Small intestine (tissue), 7 donors: ENCODE measurements at regions not wholly inside any gene's neighbourhood (a gene's known extent, or its start where the extent isn't known, plus 50 kb on each side); places are given as distances from the start of the nearest gene placed in this dataset.

Experiments
- DNase-seq, 2 donors: peaks; one replicate each; pipeline versions ENCODE4 v3.0.0 to v3.0.0-alpha.2; 2013
- FAIRE-seq: peaks from 2 replicates; lab custom pipeline; 2012; peaks lifted over from hg19 to GRCh38; lab: Jason Lieb, UNC
- H3K27ac ChIP-seq, 3 donors: one replicate each; pipeline ENCODE4 v1.5.1; 2013; ENCODE audit warnings: low read length in 2 of 3, mild to moderate bottlenecking in 2 of 3, control low read depth in 1 of 3, inconsistent platforms in 1 of 3, low read depth in 1 of 3, moderate library complexity in 1 of 3
- H3K27me3 ChIP-seq, 3 donors: one replicate each; pipeline ENCODE4 v1.6.1; 2013; ENCODE audit warnings: low read length in 3 of 3, inconsistent platforms in 1 of 3; ENCODE audit not compliant: control insufficient read depth in 3 of 3, insufficient read depth in 3 of 3
- H3K36me3 ChIP-seq, 3 donors: one replicate each; pipeline ENCODE4 v1.6.1; 2013; ENCODE audit warnings: low read length in 3 of 3, inconsistent platforms in 1 of 3, low read depth in 1 of 3, mild to moderate bottlenecking in 1 of 3, moderate library complexity in 1 of 3; ENCODE audit not compliant: control insufficient read depth in 3 of 3, insufficient read depth in 2 of 3
- H3K4me1 ChIP-seq, 3 donors: one replicate each; pipeline ENCODE4 v1.6.1; 2013; ENCODE audit warnings: low read length in 2 of 3, inconsistent platforms in 1 of 3, low read depth in 1 of 3, mild to moderate bottlenecking in 1 of 3, moderate library complexity in 1 of 3; ENCODE audit not compliant: control insufficient read depth in 3 of 3, insufficient read depth in 2 of 3
- H3K4me3 ChIP-seq, 3 donors: one replicate each; pipeline ENCODE4 v1.5.1; 2013; ENCODE audit warnings: low read length in 3 of 3, control low read depth in 1 of 3, inconsistent platforms in 1 of 3, low read depth in 1 of 3, mild to moderate bottlenecking in 1 of 3, moderate library complexity in 1 of 3
- H3K9me3 ChIP-seq, 2 donors: one replicate each; pipeline ENCODE4 v1.6.1; 2013; ENCODE audit warnings: low read depth in 1 of 2, low read length in 1 of 2; ENCODE audit not compliant: control insufficient read depth in 2 of 2, insufficient read depth in 1 of 2
- WGBS, 3 donors: extraction: QIAGEN DNeasy Blood & Tissue Kit; methylation state at CpG; one replicate each; pipeline ENCODE4 v1.1.7; 2013; 5-methylcytosine and 5-hydroxymethylcytosine counted together
- donor health status: healthy with polysubstance abuse.
- donor health status: control.
- donor health status: control.
- donor health status: Bipolar disorder and iron deficiency.
- donor health status: healthy.

DNA sequence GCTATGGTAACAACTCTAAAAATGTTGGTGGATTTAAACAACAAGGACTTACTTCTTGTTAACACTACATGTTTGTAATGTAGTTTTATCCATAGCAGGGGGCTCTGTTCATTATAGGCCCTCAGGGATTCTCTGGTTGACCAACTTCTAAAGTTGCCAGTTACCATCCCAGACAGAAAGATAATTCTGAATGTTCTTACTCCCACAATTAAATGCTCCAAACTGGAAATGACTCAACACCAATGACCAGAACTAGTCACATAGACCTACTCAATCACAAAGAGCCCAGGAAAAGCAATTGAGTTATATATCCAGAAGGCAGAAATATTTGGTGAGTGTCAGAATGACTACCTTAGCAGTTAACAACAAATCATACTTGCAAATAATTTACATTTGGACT lies 199.3 kb upstream of the UMPS start:
- Histone ChIP-seq H3K4me3 (no peak overlapping the region), H3K27ac (no peak overlapping the region), H3K36me3 (no peaks in the 10 kb centered on the region), H3K4me1 (no peaks in the 10 kb centered on the region), H3K9me3 (no peaks in the 10 kb centered on the region), H3K27me3 (no peaks in the 10 kb centered on the region)
- FAIRE-seq, result no peak
- no peak for DNase-seq

DNA sequence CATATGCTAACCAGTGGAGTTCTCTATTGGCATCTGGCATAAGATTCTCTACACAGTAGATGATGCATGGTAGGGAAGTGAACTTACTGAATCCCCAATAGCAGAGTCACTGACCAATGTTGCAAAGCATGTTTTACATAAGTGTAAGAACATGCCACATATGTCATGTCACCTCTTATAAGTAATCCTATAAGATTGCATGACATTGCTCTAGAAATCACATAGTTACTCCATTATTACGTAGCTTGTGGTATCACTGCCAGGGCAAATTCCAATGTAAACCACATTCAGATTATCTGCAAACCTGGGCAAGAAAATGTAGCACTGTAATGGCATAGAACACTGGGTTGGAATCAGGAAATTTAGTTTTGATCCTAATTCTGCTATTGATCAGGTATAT lies 198.2 kb upstream of the UMPS start:
- H3K36me3 ChIP-seq, result no peaks in the 10 kb centered on the region
- no peaks in the 10 kb centered on the region for H3K9me3 ChIP-seq
- H3K4me1 ChIP-seq, result no peaks in the 10 kb centered on the region
- DNase-seq, result no peak
- no peak overlapping the region for H3K27ac ChIP-seq
- H3K4me3 ChIP-seq, result no peak overlapping the region
- no peaks in the 10 kb centered on the region for H3K27me3 ChIP-seq
- FAIRE-seq, result no peak
- WGBS, 3 donors, result 54 to 87% (median 68%) methylated on average over 1 of the region's 1 CpG

DNA sequence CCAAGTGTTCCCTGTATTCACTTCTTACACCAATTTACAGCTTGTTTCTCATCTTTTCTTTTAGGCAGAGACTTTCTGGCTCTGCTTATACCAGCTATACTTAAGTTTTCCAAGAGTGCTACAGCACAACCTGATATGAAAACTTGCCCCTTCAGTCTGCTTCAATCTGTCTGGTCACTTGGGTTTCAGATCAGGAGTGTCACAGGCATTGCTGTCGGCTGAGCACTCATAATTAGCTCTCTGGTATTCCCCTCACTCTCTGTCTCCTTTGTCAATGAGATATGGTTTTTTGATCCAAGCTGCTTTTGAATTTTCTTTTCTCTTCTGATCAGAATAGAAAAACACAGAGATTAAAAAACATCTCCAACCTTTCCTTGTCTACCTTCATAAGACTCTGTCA lies 194.9 kb upstream of the UMPS start:
- Histone ChIP-seq H3K27ac (no peak overlapping the region), H3K27me3 (peaks cover 0 to 8% (median 0%) of the 10 kb centered on the region in 3 donors), H3K9me3 (no peaks in the 10 kb centered on the region), H3K4me3 (no peak overlapping the region), H3K4me1 (no peaks in the 10 kb centered on the region), H3K36me3 (no peaks in the 10 kb centered on the region)
- 62 to 80% (median 63%) methylated on average over 1 of the region's 1 CpG for WGBS, 3 donors
- FAIRE-seq (no peak), DNase-seq (no peak)

DNA sequence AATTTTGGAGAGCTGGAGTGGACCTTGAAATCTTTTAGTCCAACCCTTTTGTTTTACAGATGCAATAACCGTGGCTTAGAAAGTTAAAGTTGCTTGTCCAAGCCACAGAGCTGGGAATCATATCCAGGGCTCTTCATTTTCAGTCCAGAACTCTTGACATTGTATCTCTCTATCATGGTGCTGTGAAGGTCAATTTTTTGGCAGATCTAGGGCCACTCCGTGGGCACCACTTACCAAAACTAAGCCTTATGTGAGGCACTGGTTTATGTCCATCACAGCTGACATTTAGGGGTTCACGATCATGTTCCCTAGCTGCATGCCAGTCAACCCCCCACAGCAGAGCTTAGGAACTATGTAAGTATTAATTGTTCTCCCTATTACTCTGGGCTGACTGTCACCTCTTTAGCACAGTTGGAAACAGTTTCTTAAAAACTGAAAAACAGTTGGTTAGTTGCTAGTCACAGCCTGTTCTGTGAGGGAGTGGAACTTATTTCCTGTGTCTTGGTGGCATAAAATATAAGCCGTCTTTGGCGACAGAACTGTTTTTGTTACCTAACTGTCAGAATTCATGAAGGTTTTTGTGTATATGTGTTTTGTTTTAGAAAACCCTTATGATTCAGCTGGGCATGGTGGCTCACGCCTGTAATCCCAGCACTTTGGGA lies 189.6 kb upstream of the UMPS start:
- no peaks in the 10 kb centered on the region for H3K36me3 ChIP-seq
- peaks cover 0 to 8% (median 0%) of the 10 kb centered on the region in 3 donors for H3K27me3 ChIP-seq
- H3K4me1 ChIP-seq, result no peaks in the 10 kb centered on the region
- H3K4me3 ChIP-seq, result no peak overlapping the region
- WGBS, 3 donors, result 81 to 86% (median 81%) methylated on average over 6 of the region's 6 CpGs
- FAIRE-seq (no peak), DNase-seq (no peak)
- no peaks in the 10 kb centered on the region for H3K9me3 ChIP-seq
- no peak overlapping the region for H3K27ac ChIP-seq

DNA sequence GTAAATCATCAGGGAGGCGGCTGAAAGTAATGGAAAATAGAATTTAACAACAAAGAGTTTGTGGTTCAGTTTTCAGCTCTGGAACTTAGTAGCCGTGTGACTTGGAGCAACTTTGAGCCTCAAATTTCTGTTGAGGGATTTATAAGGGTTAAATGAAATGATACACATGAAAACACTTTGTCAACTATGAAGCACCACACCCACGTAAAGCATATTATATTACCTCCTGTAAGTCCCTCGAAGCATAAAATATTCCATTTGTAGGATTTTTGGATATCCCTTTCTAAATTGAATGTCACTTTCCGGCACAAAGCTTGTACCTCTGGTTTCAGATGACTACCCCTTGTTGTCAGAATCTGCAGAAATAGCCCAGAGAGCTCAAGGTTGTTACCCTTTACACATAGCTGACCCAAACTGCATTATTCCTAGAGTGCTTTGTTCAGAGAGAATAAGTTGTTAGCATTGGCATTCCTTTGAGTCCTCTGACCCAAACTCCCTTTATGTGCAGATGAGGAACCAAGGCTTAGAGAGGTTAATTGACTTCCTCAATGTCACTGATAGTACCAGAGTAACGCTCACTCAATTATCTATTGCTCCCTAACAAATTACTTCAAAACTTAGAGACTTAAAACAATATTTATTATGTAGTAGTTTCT lies 187.9 kb upstream of the UMPS start:
- Histone ChIP-seq H3K27ac (no peak overlapping the region), H3K9me3 (no peaks in the 10 kb centered on the region), H3K4me1 (no peaks in the 10 kb centered on the region), H3K27me3 (peaks cover 0 to 5% (median 0%) of the 10 kb centered on the region in 3 donors), H3K4me3 (no peak overlapping the region), H3K36me3 (no peaks in the 10 kb centered on the region)
- FAIRE-seq (no peak), DNase-seq (no peak)
- WGBS, 3 donors, result 75 to 82% (median 79%) methylated on average over 6 of the region's 6 CpGs

DNA sequence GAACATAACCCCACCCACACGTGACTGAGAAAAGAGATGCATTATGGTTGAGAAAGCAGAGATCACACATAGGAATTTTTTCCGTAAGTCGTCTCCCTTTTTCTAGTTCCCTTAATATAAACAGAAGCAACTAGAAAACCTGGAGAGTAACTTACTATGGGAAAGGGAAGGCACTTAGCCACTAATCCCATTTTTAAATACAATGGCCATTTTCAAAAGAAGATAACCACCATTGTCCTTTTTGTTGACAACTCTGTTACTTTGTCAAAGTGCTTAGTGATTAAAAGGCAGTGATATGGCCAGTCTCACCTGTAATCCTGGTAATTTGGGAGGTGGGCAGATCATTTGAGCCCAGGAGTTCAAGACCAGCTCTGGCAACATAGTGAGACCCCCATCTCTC lies 184.4 kb upstream of the UMPS start:
- WGBS, 3 donors, result 80 to 89% (median 84%) methylated on average over 3 of the region's 3 CpGs
- Histone ChIP-seq H3K27ac (no peak overlapping the region), H3K4me3 (no peak overlapping the region), H3K4me1 (no peaks in the 10 kb centered on the region), H3K27me3 (no peaks in the 10 kb centered on the region), H3K36me3 (no peaks in the 10 kb centered on the region), H3K9me3 (no peaks in the 10 kb centered on the region)
- FAIRE-seq, result no peak
- no peak for DNase-seq

DNA sequence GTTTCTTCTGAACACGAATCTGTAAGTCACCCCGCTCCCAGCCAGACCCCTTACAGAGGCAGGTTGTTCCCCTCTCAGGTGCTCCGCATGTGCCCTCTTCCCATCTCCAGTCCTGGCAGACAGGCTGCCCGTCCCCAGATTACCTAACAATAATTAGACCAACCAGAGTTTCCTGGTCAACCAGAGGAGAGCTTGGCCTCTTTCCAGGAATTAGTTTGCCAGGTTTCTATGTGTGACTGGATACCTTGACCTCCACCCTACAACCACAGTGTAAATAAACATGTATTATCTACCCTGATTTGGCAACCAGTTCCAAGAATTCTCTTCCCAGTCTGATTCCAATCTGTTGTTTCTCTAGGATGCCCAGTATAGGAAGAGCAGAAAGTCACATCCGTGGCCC lies 178.0 kb upstream of the UMPS start:
- no peaks in the 10 kb centered on the region for H3K9me3 ChIP-seq
- WGBS, 3 donors, result 11 to 46% (median 31%) methylated on average over 5 of the region's 5 CpGs
- H3K4me3 ChIP-seq, result no peak overlapping the region
- H3K27ac ChIP-seq, result peak overlapping the region in 1 of 3 donors; percentile 76
- no peak for FAIRE-seq
- no peaks in the 10 kb centered on the region for H3K36me3 ChIP-seq
- peaks cover 0 to 5% (median 0%) of the 10 kb centered on the region in 3 donors for H3K4me1 ChIP-seq
- DNase-seq, result peak; percentile 66 to 92
- no peaks in the 10 kb centered on the region for H3K27me3 ChIP-seq

DNA sequence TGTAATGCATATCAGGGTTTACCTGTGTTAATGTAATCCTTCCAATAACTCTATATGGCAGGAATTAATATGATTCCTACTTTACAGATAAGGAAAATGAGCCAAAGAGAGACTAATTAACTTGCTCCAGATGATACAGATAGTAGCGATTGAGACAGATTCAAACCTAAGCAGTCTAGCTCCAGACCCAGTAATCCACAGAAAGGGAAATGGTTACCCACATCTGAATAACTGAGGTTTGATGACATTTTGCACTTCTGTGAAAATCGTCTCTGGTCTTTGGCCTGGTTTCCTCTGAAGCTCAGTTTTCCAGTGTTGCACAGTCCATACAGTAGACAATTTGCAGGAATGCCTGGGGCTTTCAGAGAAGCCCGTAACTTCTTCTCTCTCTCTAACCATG lies 177.1 kb upstream of the UMPS start:
- 45 to 73% (median 57%) methylated on average over 3 of the region's 3 CpGs for WGBS, 3 donors
- FAIRE-seq, result no peak
- Histone ChIP-seq H3K27me3 (no peaks in the 10 kb centered on the region), H3K4me3 (no peak overlapping the region), H3K36me3 (no peaks in the 10 kb centered on the region), H3K27ac (no peak overlapping the region), H3K4me1 (peaks cover 0 to 5% (median 4%) of the 10 kb centered on the region in 3 donors), H3K9me3 (no peaks in the 10 kb centered on the region)
- no peak for DNase-seq
